CD4-positive, alpha-beta memory T cell (primary cell): ENCODE measurements at regions not wholly inside any gene's neighbourhood (a gene's known extent, or its start where the extent isn't known, plus 50 kb on each side); places are given as distances from the start of the nearest gene placed in this dataset.

Experiments
- CTCF ChIA-PET: fragments of 350-600 bp; sonication (Branson Sonifier 250); formaldehyde crosslinking; loops from one replicate; lab custom pipeline; 2021; ENCODE audit warnings: inconsistent platforms; ENCODE audit not compliant: partially characterized antibody; lab: Charles Lee
- POLR2A ChIA-PET: fragments of 350-600 bp; sonication (Branson Sonifier 250); formaldehyde crosslinking; loops from one replicate; lab custom pipeline; 2021; ENCODE audit not compliant: partially characterized antibody; lab: Charles Lee
- DNase-seq, 5 donors: peaks; one replicate each; pipeline versions ENCODE4 v3.0.0 to v3.0.0-alpha.2; 2020 to 2022; ENCODE audit warnings: mixed read lengths in 1 of 5
- H3K27ac ChIP-seq: one replicate; pipeline ENCODE4 v1.7.0; 2013; ENCODE audit warnings: low read depth, low read length
- H3K27me3 ChIP-seq: 2 replicates; pipeline ENCODE4 v1.7.0; 2013; ENCODE audit warnings: mild to moderate bottlenecking, low read length, moderate library complexity; ENCODE audit not compliant: insufficient read depth
- H3K36me3 ChIP-seq: 2 replicates; pipeline ENCODE4 v1.7.0; 2013; ENCODE audit warnings: mild to moderate bottlenecking, low read length, moderate library complexity; ENCODE audit not compliant: insufficient read depth
- H3K4me1 ChIP-seq: 2 replicates; pipeline ENCODE4 v1.7.0; 2013; ENCODE audit warnings: mild to moderate bottlenecking, low read length, moderate library complexity; ENCODE audit not compliant: insufficient read depth
- H3K4me3 ChIP-seq, 2 donors: one replicate each; pipeline ENCODE4 v1.7.0; 2013; ENCODE audit warnings: low read length in 2 of 2, mild to moderate bottlenecking in 1 of 2
- H3K9me3 ChIP-seq, 2 donors: one replicate each; pipeline ENCODE4 v1.7.0; 2013; ENCODE audit warnings: low read length in 2 of 2, control low read depth in 1 of 2; ENCODE audit not compliant: control insufficient read depth in 1 of 2
- H3K27ac Mint-ChIP-seq, 7 donors: one replicate each; pipeline ENCODE4 v1.8.0; 2020 to 2021; ENCODE audit warnings: mixed read lengths in 7 of 7, mild to moderate bottlenecking in 6 of 7, inconsistent platforms in 3 of 7, moderate library complexity in 3 of 7
- H3K27me3 Mint-ChIP-seq, 2 donors: one replicate each; pipeline ENCODE4 v1.8.0; 2020 to 2021; ENCODE audit warnings: mixed read lengths in 2 of 2
- H3K36me3 Mint-ChIP-seq, 2 donors: one replicate each; pipeline ENCODE4 v1.8.0; 2020 to 2021; ENCODE audit warnings: mixed read lengths in 2 of 2, inconsistent platforms in 1 of 2, mild to moderate bottlenecking in 1 of 2
- H3K4me1 Mint-ChIP-seq, 4 donors: one replicate each; pipeline ENCODE4 v1.8.0; 2020 to 2021; ENCODE audit warnings: mixed read lengths in 4 of 4, mild to moderate bottlenecking in 1 of 4
- H3K4me3 Mint-ChIP-seq, 8 donors: one replicate each; pipeline ENCODE4 v1.8.0; 2020 to 2021; ENCODE audit warnings: mixed read lengths in 8 of 8, mild to moderate bottlenecking in 7 of 8, moderate library complexity in 6 of 8, inconsistent platforms in 3 of 8
- H3K9me3 Mint-ChIP-seq, 8 donors: one replicate each; pipeline ENCODE4 v1.8.0; 2020 to 2021; ENCODE audit warnings: mixed read lengths in 8 of 8, mild to moderate bottlenecking in 5 of 8, inconsistent platforms in 3 of 8, moderate library complexity in 1 of 8
- intact Hi-C: fragments of 100-400 bp; cut with micrococcal nuclease; formaldehyde crosslinking; loops from one replicate; pipeline ENCODE4 v1.15.1; 2023

DNA sequence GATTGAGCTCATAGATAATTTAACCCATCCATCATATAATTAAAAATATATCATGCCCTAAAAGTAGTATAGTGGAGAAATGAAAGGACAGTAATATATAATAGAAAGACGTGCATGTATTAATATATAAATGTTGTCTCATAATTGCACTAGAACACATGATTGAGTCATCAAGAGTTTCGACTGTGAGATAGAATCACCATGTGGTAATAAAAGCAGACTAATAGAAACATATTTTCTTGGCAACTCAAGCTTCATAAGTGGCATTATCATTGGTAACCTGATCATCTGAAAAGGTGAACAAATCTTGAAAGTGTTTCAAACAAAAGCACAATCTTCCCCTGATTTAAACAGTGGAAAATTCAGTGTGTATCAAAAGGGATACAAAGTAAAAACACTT lies 188.8 kb downstream of the CYRIA start:
- POLR2A ChIA-PET = no interaction called here
- Mint-ChIP-seq H3K27me3 (peaks cover 1 to 3% of the 10 kb centered on the region in 2 donors), H3K4me1 (no peaks in the 10 kb centered on the region), H3K27ac (no peak overlapping the region), H3K36me3 (no peaks in the 10 kb centered on the region), H3K9me3 (peaks cover 0 to 2% (median 0%) of the 10 kb centered on the region in 8 donors), H3K4me3 (no peak overlapping the region)
- no peaks in the 10 kb centered on the region for H3K36me3 ChIP-seq
- no peaks in the 10 kb centered on the region for H3K4me1 ChIP-seq
- H3K27ac ChIP-seq = no peak overlapping the region
- H3K27me3 ChIP-seq = no peaks in the 10 kb centered on the region
- intact Hi-C loops = no loop called here
- no peak overlapping the region for H3K4me3 ChIP-seq
- CTCF ChIA-PET = no interaction called here
- DNase-seq = no peak
- H3K9me3 ChIP-seq = no peaks in the 10 kb centered on the region

DNA sequence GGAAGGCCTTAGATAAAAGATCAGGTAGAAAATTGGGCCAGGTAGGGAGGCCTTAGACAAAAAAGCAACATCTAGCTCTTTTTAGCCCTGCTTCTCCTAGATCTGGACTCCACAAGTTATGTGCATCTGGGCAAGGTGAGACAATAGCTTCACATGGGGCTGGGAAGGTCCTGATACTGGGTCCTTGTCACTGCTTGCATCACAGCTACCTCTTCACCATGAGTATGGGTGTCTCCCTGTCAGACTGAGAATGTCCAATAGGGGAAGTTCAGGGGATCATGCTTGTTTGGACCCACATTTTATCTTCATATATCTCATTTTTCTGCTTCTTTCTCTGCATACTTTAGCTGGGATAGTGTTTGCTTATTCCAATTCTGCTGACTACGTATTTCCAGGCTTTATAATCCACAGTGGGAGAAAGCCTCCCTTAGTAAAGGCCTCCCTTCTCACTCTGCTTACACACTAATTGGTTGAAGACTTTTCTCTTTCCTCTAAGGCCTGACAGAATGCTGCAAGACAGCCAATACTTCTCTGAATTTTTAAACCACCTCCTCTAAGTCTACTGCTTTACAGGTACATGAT lies 189.6 kb downstream of the CYRIA start:
- peaks cover 0 to 2% (median 0%) of the 10 kb centered on the region in 8 donors for H3K9me3 Mint-ChIP-seq
- peaks cover 1 to 3% of the 10 kb centered on the region in 2 donors for H3K27me3 Mint-ChIP-seq
- intact Hi-C loops = no loop called here
- no peak for DNase-seq
- ChIA-PET POLR2A (no interaction called here), CTCF (no interaction called here)
- no peaks in the 10 kb centered on the region for H3K4me1 Mint-ChIP-seq
- H3K4me3 ChIP-seq = no peak overlapping the region
- H3K4me1 ChIP-seq = no peaks in the 10 kb centered on the region
- H3K36me3 Mint-ChIP-seq = no peaks in the 10 kb centered on the region
- H3K9me3 ChIP-seq = no peaks in the 10 kb centered on the region
- no peak overlapping the region for H3K4me3 Mint-ChIP-seq
- no peak overlapping the region for H3K27ac Mint-ChIP-seq
- no peaks in the 10 kb centered on the region for H3K27me3 ChIP-seq
- H3K36me3 ChIP-seq = no peaks in the 10 kb centered on the region
- H3K27ac ChIP-seq = no peak overlapping the region

DNA sequence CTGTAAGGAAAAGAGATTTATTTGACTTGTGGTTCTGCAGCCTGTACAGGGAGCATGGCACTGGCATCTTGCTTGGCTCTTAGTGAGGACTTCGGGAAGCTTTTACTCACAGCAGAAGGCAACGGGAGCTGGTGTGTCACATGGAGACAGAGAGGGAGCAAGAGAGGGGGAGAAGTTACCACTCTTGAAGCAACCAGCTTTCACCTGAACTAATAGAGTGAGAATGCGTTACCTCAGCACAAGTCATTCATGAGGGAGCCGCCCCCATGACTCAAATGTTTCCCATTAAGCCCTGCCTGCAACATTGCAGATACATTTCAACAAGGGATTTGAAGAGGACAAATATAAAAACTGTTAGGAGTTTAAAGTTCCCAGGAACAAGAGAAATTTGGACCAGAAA lies 190.0 kb downstream of the CYRIA start:
- ChIA-PET CTCF (no interaction called here), POLR2A (no interaction called here)
- Histone ChIP-seq H3K27me3 (no peaks in the 10 kb centered on the region), H3K27ac (no peak overlapping the region), H3K4me1 (no peaks in the 10 kb centered on the region), H3K9me3 (no peaks in the 10 kb centered on the region), H3K4me3 (no peak overlapping the region), H3K36me3 (no peaks in the 10 kb centered on the region)
- peaks cover 1 to 2% of the 10 kb centered on the region in 2 donors for H3K27me3 Mint-ChIP-seq
- peaks cover 0 to 2% (median 0%) of the 10 kb centered on the region in 8 donors for H3K9me3 Mint-ChIP-seq
- H3K4me3 Mint-ChIP-seq = no peak overlapping the region
- no peak overlapping the region for H3K27ac Mint-ChIP-seq
- H3K4me1 Mint-ChIP-seq = no peaks in the 10 kb centered on the region
- no peaks in the 10 kb centered on the region for H3K36me3 Mint-ChIP-seq
- intact Hi-C loops = no loop called here
- no peak for DNase-seq

DNA sequence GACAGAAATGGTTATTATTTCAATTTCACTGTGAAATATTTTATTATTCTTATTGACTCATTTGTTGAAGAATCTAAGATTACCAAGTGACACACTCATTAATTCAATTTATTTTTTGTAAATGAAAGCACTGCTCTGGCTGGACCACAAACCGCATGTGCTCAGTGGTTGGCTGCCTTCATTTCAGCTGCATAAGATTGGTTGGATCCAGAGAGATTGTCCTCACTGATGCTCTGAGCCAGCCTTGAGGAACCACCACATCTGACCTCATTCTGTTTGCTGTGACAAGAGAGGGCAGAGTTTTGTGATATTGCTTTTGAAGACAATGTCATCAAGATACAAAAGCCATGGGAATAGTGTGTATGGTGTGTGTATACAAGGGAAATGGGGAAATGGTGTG lies 192.1 kb downstream of the CYRIA start:
- H3K4me1 Mint-ChIP-seq = no peaks in the 10 kb centered on the region
- ChIA-PET POLR2A (no interaction called here), CTCF (no interaction called here)
- Histone ChIP-seq H3K4me3 (no peak overlapping the region), H3K9me3 (no peaks in the 10 kb centered on the region), H3K27me3 (no peaks in the 10 kb centered on the region), H3K27ac (no peak overlapping the region), H3K36me3 (no peaks in the 10 kb centered on the region), H3K4me1 (no peaks in the 10 kb centered on the region)
- H3K4me3 Mint-ChIP-seq = no peak overlapping the region
- no peak overlapping the region for H3K27ac Mint-ChIP-seq
- intact Hi-C loops = no loop called here
- no peaks in the 10 kb centered on the region for H3K36me3 Mint-ChIP-seq
- DNase-seq = no peak
- peaks cover 1 to 2% of the 10 kb centered on the region in 2 donors for H3K27me3 Mint-ChIP-seq
- H3K9me3 Mint-ChIP-seq = no peaks in the 10 kb centered on the region

DNA sequence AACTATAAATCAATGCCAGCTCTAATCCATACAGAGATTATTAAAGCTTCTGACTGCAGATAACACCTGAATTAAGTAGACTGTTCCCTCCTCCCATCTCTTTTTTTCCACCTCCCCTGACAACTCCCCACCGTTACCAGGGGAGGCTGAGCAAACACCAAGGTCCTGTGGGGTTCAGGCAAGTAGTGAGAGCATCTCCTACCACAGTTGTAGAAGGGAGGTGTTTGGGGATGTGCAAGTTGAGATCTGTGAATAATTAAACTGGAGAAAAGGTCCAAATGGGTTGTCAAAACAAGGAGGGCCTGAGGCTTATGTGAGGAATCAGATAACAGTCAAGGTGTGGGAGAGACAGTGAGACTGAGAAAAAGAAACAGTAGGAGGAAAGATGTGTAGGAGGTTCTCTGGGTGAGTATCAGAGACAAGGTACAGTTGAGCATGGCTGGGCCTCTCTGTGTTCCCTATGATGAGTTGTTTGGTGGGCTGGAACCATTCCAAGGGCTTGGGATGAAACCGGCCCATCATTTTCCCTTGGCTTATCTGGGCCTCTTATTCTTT lies 194.6 kb downstream of the CYRIA start:
- Histone ChIP-seq H3K9me3 (no peaks in the 10 kb centered on the region), H3K4me1 (no peaks in the 10 kb centered on the region), H3K27ac (no peak overlapping the region), H3K27me3 (no peaks in the 10 kb centered on the region), H3K36me3 (no peaks in the 10 kb centered on the region), H3K4me3 (no peak overlapping the region)
- no peak overlapping the region for H3K4me3 Mint-ChIP-seq
- DNase-seq = no peak
- CTCF ChIA-PET = no interaction called here
- no peaks in the 10 kb centered on the region for H3K9me3 Mint-ChIP-seq
- H3K4me1 Mint-ChIP-seq = no peaks in the 10 kb centered on the region
- no peak overlapping the region for H3K27ac Mint-ChIP-seq
- peaks cover 1 to 2% of the 10 kb centered on the region in 2 donors for H3K27me3 Mint-ChIP-seq
- intact Hi-C loops = no loop called here
- no peaks in the 10 kb centered on the region for H3K36me3 Mint-ChIP-seq
- POLR2A ChIA-PET = no interaction called here

DNA sequence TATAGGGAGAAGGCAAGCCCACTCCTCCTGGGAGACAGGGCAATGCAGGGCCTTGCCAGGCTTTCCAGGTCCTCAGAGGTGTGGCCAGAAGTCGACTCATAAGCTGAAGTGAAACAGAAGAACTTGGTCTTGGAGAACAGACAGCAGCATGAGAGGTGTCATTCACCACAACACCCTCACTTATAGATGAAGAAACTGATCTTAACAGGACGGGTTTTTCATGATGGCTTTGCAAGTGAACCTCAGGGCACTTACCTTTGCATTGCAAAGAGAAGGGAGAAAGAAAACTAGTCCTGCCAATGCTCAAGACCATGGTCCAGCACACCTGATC lies 198.8 kb downstream of the CYRIA start:
- no peak for DNase-seq
- H3K27me3 ChIP-seq = no peaks in the 10 kb centered on the region
- Mint-ChIP-seq H3K9me3 (no peaks in the 10 kb centered on the region), H3K27me3 (peaks cover 1 to 3% of the 10 kb centered on the region in 2 donors), H3K36me3 (no peaks in the 10 kb centered on the region), H3K4me3 (no peak overlapping the region), H3K4me1 (no peaks in the 10 kb centered on the region), H3K27ac (no peak overlapping the region)
- no peak overlapping the region for H3K27ac ChIP-seq
- no peaks in the 10 kb centered on the region for H3K4me1 ChIP-seq
- ChIA-PET POLR2A (no interaction called here), CTCF (no interaction called here)
- H3K9me3 ChIP-seq = no peaks in the 10 kb centered on the region
- H3K36me3 ChIP-seq = no peaks in the 10 kb centered on the region
- H3K4me3 ChIP-seq = no peak overlapping the region
- intact Hi-C loops = no loop called here

DNA sequence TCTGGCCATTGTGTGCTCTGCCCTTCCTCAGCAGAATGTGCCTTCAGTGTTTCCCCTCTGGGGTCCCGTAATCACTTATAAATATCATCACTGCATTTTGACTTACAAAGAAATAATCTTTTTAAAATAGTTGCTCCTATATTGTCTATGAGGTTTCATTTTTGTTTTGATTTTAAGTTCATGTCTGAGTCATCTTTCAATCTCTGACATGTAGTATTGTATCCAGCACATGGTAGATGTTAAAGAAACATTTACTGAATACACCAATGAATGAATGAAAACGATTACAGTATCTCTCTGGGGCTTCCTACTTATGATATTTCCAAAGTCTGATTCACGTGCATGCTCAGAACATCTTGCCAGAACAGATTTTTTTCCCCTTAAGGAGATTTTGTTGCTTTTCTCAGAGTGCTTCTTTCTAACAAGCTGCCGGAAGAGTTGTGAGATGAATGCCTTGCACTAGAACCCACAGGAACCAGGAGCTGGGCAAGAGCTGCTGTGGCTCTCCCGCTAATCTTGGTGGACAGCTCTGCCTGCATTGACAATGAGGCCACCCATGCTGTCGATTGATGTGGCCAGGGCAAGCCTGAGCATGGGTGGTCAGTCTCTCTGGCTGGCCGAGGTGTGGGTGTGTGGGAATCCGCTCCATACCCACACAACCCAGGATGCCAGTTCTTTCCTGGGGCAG lies 199.4 kb downstream of the CYRIA start:
- Mint-ChIP-seq H3K27me3 (peaks cover 1 to 3% of the 10 kb centered on the region in 2 donors), H3K4me3 (no peak overlapping the region), H3K9me3 (no peaks in the 10 kb centered on the region), H3K27ac (no peak overlapping the region), H3K4me1 (no peaks in the 10 kb centered on the region), H3K36me3 (no peaks in the 10 kb centered on the region)
- H3K4me3 ChIP-seq = no peak overlapping the region
- CTCF ChIA-PET = no interaction called here
- H3K4me1 ChIP-seq = no peaks in the 10 kb centered on the region
- H3K9me3 ChIP-seq = no peaks in the 10 kb centered on the region
- POLR2A ChIA-PET = no interaction called here
- H3K27ac ChIP-seq = no peak overlapping the region
- H3K36me3 ChIP-seq = no peaks in the 10 kb centered on the region
- no peaks in the 10 kb centered on the region for H3K27me3 ChIP-seq
- DNase-seq = no peak
- intact Hi-C loops = no loop called here
